ENCODE measurements at regions not wholly inside any gene's neighbourhood (a gene's known extent, or its start where the extent isn't known, plus 50 kb on each side); places are given as distances from the start of the nearest gene placed in this dataset.

- TF ChIP-seq, protein P1, sequence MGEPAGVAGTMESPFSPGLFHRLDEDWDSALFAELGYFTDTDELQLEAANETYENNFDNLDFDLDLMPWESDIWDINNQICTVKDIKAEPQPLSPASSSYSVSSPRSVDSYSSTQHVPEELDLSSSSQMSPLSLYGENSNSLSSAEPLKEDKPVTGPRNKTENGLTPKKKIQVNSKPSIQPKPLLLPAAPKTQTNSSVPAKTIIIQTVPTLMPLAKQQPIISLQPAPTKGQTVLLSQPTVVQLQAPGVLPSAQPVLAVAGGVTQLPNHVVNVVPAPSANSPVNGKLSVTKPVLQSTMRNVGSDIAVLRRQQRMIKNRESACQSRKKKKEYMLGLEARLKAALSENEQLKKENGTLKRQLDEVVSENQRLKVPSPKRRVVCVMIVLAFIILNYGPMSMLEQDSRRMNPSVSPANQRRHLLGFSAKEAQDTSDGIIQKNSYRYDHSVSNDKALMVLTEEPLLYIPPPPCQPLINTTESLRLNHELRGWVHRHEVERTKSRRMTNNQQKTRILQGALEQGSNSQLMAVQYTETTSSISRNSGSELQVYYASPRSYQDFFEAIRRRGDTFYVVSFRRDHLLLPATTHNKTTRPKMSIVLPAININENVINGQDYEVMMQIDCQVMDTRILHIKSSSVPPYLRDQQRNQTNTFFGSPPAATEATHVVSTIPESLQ (CRISPR knock-in tag; conservative IDR thresholded peaks at IDR 0.05), result no peak
- no peak for TF ChIP-seq TMF1 (CRISPR knock-in tag; IDR thresholded peaks at IDR 0.05; ENCODE audit: low read depth)
- TF ChIP-seq ZNF644 (CRISPR knock-in tag; IDR thresholded peaks at IDR 0.05; ENCODE audit: low read depth), result no peak
- no peak for TF ChIP-seq FOXJ3 (CRISPR knock-in tag; IDR thresholded peaks at IDR 0.05; ENCODE audit: borderline replicate concordance)
- no peak for TF ChIP-seq ATF3 (CRISPR knock-in tag; IDR thresholded peaks at IDR 0.05)
- TF ChIP-seq ZFAT (CRISPR knock-in tag; conservative IDR thresholded peaks at IDR 0.05), result no peak
- no peak for TF ChIP-seq ZNF367 (CRISPR knock-in tag; IDR thresholded peaks at IDR 0.05; ENCODE audit: borderline replicate concordance)
- TF ChIP-seq BORCS8-MEF2B (CRISPR knock-in tag; IDR thresholded peaks at IDR 0.05), result no peak
- TF ChIP-seq, protein P2, sequence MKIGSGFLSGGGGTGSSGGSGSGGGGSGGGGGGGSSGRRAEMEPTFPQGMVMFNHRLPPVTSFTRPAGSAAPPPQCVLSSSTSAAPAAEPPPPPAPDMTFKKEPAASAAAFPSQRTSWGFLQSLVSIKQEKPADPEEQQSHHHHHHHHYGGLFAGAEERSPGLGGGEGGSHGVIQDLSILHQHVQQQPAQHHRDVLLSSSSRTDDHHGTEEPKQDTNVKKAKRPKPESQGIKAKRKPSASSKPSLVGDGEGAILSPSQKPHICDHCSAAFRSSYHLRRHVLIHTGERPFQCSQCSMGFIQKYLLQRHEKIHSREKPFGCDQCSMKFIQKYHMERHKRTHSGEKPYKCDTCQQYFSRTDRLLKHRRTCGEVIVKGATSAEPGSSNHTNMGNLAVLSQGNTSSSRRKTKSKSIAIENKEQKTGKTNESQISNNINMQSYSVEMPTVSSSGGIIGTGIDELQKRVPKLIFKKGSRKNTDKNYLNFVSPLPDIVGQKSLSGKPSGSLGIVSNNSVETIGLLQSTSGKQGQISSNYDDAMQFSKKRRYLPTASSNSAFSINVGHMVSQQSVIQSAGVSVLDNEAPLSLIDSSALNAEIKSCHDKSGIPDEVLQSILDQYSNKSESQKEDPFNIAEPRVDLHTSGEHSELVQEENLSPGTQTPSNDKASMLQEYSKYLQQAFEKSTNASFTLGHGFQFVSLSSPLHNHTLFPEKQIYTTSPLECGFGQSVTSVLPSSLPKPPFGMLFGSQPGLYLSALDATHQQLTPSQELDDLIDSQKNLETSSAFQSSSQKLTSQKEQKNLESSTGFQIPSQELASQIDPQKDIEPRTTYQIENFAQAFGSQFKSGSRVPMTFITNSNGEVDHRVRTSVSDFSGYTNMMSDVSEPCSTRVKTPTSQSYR (CRISPR knock-in tag; IDR thresholded peaks at IDR 0.05; ENCODE audit: borderline replicate concordance), result no peak
These were observed 128.2 kb upstream of the PRSS16 start (continued) for GRCh38 chr6:27119329-27119728.

DNA sequence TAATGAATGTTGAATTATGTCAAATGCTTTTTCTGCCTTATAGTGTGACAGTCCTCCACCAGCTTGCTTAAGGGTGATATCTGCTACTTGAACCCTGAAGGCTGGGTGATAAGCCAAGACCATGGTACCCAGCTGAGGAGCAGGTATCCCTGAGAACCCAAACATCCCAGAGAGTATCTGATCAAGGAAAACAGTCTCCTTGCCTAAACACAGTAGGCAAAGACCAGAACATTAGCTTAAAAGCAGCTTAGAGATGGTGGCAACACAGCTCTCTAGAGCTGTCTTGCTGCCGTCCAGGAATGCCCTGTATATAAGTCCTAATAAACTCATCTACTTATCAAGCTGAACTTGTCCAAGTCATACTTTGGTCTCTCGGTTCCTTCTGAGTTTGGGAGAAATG is 127.7 kb upstream of the PRSS16 start:
- CTCF ChIA-PET (ENCODE audit: low intra/inter-chr PET ratio, low total read pairs), result no interaction called here
- WGBS (ENCODE audit: low lambda C conversion rate), result 6% methylated on average over 1 of the region's 2 CpGs
- DNase-seq (ENCODE audit: low spot score) (no peak), ATAC-seq (no peak), FAIRE-seq (no peak)
- no peaks in the 10 kb centered on the region for H3K79me2 ChIP-seq (ENCODE audit: insufficient read depth, low read length)
- H3K9me3 ChIP-seq (ENCODE audit: low read length), result no peaks in the 10 kb centered on the region
- no peaks in the 10 kb centered on the region for H3K4me1 ChIP-seq (ENCODE audit: insufficient read depth, low read length)
- no peak overlapping the region for H2AFZ ChIP-seq (ENCODE audit: low read length)
- in situ Hi-C loops (cut with HindIII; ENCODE audit: extremely low pct_ligation_motif_present, low pct_unique_long_range_greater_than_20kb) (no loop called here), intact Hi-C loops (cut with micrococcal nuclease; ENCODE audit: unreplicated experiment) (no loop called here)
- TF ChIP-seq SSRP1 (CRISPR knock-in tag; IDR thresholded peaks at IDR 0.05) (no peak), SOX5 (CRISPR knock-in tag; IDR thresholded peaks at IDR 0.05; ENCODE audit: borderline replicate concordance) (no peak), NR1H2 (CRISPR knock-in tag; IDR thresholded peaks at IDR 0.05; ENCODE audit: borderline replicate concordance, low read depth) (no peak), ZNF292 (CRISPR knock-in tag; IDR thresholded peaks at IDR 0.05; ENCODE audit: borderline replicate concordance, low read depth) (no peak), ZNF574 (CRISPR knock-in tag; IDR thresholded peaks at IDR 0.05) (no peak), PHF5A (CRISPR knock-in tag; IDR thresholded peaks at IDR 0.05; ENCODE audit: low read depth, unreplicated experiment) (no peak), FOXM1 (CRISPR knock-in tag; IDR thresholded peaks at IDR 0.05) (no peak), ZMYM2 (CRISPR knock-in tag; IDR thresholded peaks at IDR 0.05) (no peak), TAF15 (IDR thresholded peaks at IDR 0.05; ENCODE audit: low read depth, low read length, poor library complexity, severe bottlenecking) (no peak)
- no peaks in the 10 kb centered on the region for H3K36me3 ChIP-seq (replicated peaks in 1 of 2; ENCODE audit: control insufficient read depth in 1 of 2, insufficient read depth in 2 of 2, low read length in 2 of 2)
- H3K4me3 ChIP-seq (replicated peaks in 1 of 3; ENCODE audit: insufficient read depth in 1 of 3, low read depth in 2 of 3, low read length in 3 of 3), result no peak overlapping the region
- no peaks in the 10 kb centered on the region for H3K27me3 ChIP-seq (ENCODE audit: control insufficient read depth in 1 of 2, insufficient read depth in 2 of 2, low read length in 2 of 2)
- no peak overlapping the region for H3K4me2 ChIP-seq (ENCODE audit: low read depth, low read length)
- BruUV-seq (replicated peaks), result no TSS peak
- no peak overlapping the region for H3K9ac ChIP-seq (ENCODE audit: insufficient read depth, low read depth, low read length)
- POLR2A ChIA-PET, result no interaction called here
- H4K20me1 ChIP-seq (ENCODE audit: insufficient read depth, low read length), result no peaks in the 10 kb centered on the region
- no peak overlapping the region for H3K27ac ChIP-seq (ENCODE audit: extremely low read length, insufficient read depth, low read length)

All from HepG2 (cell line).